ACHN (cell line): ENCODE measurements at regions not wholly inside any gene's neighbourhood (a gene's known extent, or its start where the extent isn't known, plus 50 kb on each side); places are given as distances from the start of the nearest gene placed in this dataset.
"Not testable (repeated sequence)": the region's sequence is repeated elsewhere in the genome, so short reads cannot be mapped to it uniquely, and the experiment has no call there.

Experiments used
- DNase-seq: peaks from one replicate; pipeline ENCODE4 v3.0.0-alpha.2; 2015
- in situ Hi-C: cut with HindIII; loops from 2 replicates; pipeline ENCODE4 v1.10.0; 2017; ENCODE audit warnings: low sequenced_read_pairs, low pct_ligation_motif_present, low pct_unique_long_range_greater_than_20kb

- no peak for DNase-seq
- in situ Hi-C loops, result no loop called here
Observed at GRCh38 chr7:108669958-108670357, 100.3 kb downstream of the DNAJB9 start.

- DNase-seq, result not testable (repeated sequence)
Observed at GRCh38 chr7:108673699-108674098, 104.0 kb downstream of the DNAJB9 start.

DNA sequence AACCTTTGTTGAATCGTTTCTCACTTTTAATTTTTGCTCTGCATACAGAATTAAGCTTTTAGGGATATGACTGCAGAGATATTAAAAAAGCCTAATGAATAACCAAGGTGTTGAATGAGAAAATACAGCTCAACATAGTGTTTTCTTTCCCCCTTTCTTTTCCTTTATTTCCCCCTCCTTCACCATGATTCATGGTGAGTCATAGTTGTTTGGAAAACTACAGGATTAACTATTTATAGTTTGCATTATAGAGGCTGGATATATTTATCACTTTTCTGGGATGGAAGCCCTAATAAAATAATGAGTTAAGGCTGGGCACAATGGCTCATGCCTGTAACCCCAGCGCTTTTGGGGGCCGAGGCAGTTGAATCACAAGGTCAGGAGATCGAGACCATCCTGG, 115.0 kb downstream of the DNAJB9 start:
- in situ Hi-C loops, result no loop called here
- no peak for DNase-seq

More at GRCh38 chr7:108673699-108674098, 104.0 kb downstream of the DNAJB9 start:
- in situ Hi-C loops, result not testable (repeated sequence)

DNA sequence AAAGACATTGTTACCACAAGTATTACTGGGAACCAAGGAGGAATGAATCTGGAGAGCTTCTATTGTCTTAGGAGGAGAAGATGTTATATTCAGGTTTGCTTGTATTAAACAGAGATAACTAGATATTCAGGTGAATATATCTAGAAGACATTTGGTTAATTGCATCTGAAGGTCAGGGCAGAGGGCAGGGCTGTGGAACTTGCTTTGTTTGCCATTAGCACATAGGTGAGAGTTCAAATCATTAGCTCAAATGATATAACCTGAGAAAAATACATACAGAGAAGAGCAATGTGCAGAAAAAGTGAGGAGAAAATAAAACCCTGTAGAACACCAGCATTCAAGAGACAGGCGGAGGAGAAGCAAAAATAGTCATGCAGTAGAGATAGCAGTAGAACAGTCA, 116.8 kb downstream of the DNAJB9 start:
- no peak for DNase-seq

GRCh38 chr7:108697254-108697653, 127.6 kb downstream of the DNAJB9 start:
- in situ Hi-C loops, result no loop called here
- DNase-seq, result no peak

More for the DNA sequence above, 116.8 kb downstream of the DNAJB9 start:
- in situ Hi-C loops, result no loop called here

DNA sequence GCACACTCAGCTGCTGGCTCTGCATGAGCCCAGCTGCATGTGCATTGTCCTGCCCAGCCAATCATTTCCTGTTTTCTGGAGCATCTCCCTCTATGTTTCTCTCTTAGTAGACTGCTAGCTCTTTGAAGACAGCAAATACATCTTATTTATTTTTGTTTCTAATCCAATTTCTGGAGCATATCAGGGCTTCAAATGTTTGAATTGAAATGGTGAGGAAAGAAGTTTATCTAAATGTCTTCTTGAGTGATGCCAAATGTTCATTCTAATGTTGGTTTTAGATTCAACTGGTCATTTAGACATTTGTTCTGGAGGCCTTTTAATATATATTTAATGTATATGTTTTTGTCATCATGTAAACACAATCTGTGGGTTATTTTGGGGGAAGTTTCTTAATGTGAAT, 141.9 kb downstream of the DNAJB9 start:
- no peak for DNase-seq
- in situ Hi-C loops, result no loop called here

DNA sequence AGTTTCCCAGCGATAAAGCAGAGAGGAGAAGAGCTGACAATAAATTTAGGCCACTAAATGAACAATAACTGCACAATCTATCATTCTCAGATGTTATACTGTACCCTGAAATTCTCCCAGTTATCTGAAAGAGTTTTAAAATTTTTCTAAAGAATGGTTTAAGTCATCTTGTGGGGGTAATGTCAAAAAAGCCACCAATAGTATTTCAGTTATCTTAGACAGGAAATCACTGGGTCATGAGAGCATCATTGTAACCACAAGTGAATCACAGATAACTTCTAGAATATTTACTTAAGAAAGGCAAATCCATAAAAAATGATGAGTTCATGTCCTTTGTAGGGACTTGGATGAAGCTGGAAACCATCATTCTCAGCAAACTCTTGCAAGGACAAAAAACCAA, 147.1 kb downstream of the DNAJB9 start:
- DNase-seq, result no peak
- in situ Hi-C loops, result no loop called here

DNA sequence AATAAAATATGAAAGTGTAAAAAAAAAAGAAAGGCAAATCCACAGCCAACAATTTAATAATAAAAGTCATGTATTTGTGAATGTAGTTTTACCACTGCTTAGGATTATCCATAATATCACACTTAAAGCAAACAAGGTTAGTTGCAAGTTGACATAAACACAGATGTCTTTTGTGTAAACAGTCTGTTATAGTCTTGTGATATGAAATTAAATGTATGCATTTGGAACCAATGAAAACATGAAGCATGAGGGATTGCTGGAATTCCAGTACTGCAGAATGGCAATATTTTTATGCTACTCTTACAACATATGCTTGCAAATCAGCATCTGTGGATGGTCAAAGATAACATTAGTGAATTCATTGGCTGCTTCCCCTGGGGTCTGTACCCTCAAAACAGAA, 148.1 kb downstream of the DNAJB9 start:
- no peak for DNase-seq
- in situ Hi-C loops, result no loop called here

- no peak for DNase-seq
- in situ Hi-C loops, result no loop called here
Observed at GRCh38 chr7:108719631-108720030, 150.0 kb downstream of the DNAJB9 start.

DNA sequence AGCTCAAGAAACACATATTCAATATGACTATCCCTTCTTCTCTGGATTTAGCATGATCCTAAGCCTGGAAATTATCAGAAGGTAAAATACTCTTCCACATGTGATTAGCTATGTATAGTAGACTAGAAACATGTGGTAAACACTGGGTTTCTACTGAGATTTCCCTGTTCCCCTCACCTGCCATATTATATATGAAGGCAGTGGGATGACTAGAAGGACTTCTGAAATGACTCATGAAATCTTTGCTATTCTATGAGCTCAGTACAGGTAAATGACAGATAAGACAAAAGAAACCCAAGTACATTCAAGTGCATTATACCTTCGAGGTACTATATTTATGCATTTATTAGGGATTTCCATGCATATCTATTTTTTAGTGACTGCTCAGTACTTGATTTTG, 152.9 kb downstream of the DNAJB9 start:
- in situ Hi-C loops, result no loop called here
- no peak for DNase-seq

DNA sequence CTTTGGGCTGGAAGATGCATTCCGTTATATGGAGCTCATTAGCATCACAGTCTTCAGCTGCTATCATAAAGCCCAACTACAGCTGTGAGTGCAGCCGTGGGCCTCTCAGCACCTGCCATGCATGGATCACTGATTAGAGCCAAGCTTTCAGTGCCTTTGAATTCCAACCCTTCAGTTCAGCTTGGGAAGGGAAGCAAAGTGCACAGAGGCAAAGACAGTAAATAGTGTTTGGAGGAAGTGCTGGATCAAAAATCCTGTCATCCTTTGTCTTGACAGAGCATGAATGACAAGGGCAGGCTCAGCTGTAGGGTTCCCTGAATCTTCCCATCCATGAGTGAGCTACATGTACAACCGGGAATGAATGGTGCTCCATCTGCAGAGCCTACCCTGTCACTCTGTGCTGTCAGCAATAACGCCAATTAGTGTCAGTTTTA, 153.7 kb downstream of the DNAJB9 start:
- in situ Hi-C loops, result no loop called here
- DNase-seq, result no peak

GRCh38 chr7:108724251-108725100, 154.8 kb downstream of the DNAJB9 start:
- in situ Hi-C loops, result no loop called here
- no peak for DNase-seq

DNA sequence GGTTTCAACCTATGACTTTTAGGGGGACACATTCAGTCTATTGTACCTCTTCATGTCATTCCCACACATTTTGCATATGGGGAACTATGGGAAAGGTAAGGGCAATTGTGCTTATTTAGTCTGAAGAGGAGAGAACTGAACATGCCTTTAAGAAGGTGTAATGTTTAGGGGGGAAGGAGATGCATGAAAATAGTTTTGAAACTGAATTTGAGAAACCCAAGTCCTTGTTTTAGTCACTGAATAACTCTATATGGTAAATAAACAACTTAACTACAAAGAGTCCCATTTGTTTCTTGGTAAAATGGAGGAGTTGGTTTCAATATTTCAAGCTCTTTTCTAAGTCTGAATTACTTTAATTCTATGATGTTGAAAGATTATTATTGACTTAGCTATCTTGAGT, 166.1 kb downstream of the DNAJB9 start:
- in situ Hi-C loops, result no loop called here
- no peak for DNase-seq

- DNase-seq, result no peak
- in situ Hi-C loops, result no loop called here
Observed at GRCh38 chr7:108736221-108736891, 166.7 kb downstream of the DNAJB9 start.

DNA sequence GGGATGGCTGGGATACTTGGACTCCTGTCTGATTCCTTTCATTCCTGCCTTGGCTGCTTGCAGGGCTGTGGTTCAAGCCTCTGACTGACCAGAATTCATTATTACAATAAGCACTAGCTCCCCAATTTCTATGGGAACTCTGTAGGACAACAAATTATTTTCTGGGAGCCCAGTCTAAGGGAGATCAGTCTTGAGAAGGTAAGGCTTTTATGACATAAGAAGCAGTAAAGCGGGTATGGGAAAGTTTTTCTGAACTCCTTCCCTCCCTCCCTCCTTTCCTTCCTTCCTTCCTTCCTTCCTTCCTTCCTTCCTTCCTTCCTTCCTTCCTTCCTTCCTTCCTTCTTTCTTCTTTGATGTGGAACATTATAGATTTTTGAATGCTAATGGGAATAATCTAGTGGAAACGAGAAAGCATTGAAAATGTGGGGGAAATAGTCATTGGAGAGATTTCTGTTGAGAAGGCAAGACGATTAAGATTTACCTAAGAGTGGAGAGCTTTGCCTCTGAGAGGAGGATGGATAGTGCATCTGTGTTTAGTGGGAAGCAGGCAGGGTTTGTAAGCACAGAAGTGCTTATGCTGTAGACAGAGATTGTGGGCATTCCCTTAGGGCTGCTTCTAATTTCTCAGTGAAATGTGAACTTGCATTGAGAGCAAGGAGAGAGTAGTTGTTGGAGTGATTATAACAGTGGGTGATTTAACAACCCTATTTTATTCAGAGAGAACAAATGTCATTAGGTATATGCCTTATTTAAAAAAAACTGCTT, 201.5 kb downstream of the DNAJB9 start:
- in situ Hi-C loops, result no loop called here
- no peak for DNase-seq

DNA sequence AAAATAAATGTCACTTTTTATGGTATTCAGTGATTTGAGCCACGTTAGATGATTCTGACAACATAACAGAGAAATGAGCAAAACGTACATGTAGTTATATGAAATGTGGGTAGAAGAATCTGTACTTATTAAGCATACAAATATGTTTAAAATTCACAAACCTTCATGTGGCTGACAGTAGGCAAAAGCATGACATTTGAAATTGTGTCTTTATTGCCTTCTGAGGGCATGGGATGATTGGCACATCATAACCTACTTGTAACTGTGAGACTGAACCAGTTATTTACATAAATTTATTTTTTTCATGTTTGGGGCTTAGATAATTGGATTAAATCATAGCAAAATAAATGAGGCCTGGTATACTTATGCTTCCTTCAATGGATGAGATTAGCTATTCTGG, 202.2 kb downstream of the DNAJB9 start:
- in situ Hi-C loops, result no loop called here
- DNase-seq, result no peak

DNA sequence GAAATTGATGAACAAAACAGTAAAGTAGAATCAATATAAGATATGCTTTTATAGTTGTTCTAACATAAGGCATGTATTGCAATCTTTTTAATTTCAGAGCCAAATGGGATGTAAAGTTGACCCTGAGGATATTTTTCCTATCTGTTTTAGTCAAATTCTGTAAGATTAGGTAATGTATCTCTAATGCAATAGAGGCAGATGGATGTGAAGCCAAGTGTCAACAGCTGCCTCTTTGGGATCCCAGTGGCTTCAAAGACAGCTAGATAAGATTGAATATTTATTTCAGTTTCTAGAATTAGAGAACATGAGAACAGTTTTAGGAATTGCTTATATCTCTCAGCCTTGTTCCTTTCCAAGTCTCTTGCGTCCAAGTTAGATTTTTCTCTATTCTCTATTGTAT, 208.3 kb downstream of the DNAJB9 start:
- in situ Hi-C loops, result no loop called here

DNA sequence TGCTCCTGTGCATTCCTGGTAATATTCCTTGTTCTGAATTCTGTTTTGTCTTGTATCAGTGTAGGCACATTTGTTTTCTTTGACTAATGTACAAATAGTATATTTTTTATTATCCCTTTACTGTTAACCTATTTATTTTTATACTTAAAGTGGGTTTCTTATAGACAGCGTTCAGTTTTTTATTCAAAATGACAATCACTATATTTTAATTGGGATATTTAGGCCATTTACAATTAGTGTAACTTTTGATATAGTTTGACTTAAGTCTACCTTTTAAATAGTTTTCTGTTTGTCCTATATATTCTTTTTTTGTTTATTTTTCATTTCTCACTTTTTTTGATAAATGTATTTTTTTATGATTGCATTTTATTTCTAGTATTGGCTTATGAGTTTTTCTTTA, 219.8 kb downstream of the DNAJB9 start:
- in situ Hi-C loops, result no loop called here
- no peak for DNase-seq

More for the DNA sequence above, 208.3 kb downstream of the DNAJB9 start:
- no peak for DNase-seq

- DNase-seq, result no peak
- in situ Hi-C loops, result no loop called here
Observed at GRCh38 chr7:108794466-108794865, 224.8 kb downstream of the DNAJB9 start.
